ENCODE measurements at regions not wholly inside any gene's neighbourhood (a gene's known extent, or its start where the extent isn't known, plus 50 kb on each side); places are given as distances from the start of the nearest gene placed in this dataset.

- DNase-seq (ENCODE audit: low read depth in 1 of 2, low spot score in 1 of 2), result no peak
Observed at GRCh38 chr2:16565481-16565880, 100.2 kb downstream of the CYRIA start.

GRCh38 chr2:16561676-16562075 is 104.0 kb downstream of the CYRIA start:
- DNase-seq (ENCODE audit: low read depth in 1 of 2, low spot score in 1 of 2), result no peak

GRCh38 chr2:16561251-16561650 is 104.4 kb downstream of the CYRIA start:
- no peak for DNase-seq (ENCODE audit: low read depth in 1 of 2, low spot score in 1 of 2)

- DNase-seq (ENCODE audit: low read depth in 1 of 2, low spot score in 1 of 2), result no peak
Observed at GRCh38 chr2:16559278-16560067, 106.2 kb downstream of the CYRIA start.

GRCh38 chr2:16554060-16554583 is 111.5 kb downstream of the CYRIA start:
- no peak for DNase-seq (ENCODE audit: low read depth in 1 of 2, low spot score in 1 of 2)

- no peak for DNase-seq (ENCODE audit: low read depth in 1 of 2, low spot score in 1 of 2)
Observed at GRCh38 chr2:16553226-16553625, 112.4 kb downstream of the CYRIA start.

GRCh38 chr2:16552202-16552601 is 113.4 kb downstream of the CYRIA start:
- DNase-seq (ENCODE audit: low read depth in 1 of 2, low spot score in 1 of 2), result no peak

GRCh38 chr2:16548036-16548435 is 117.6 kb downstream of the CYRIA start:
- DNase-seq (ENCODE audit: low read depth in 1 of 2, low spot score in 1 of 2), result no peak

GRCh38 chr2:16546128-16546754 is 119.4 kb downstream of the CYRIA start:
- no peak for DNase-seq (ENCODE audit: low read depth in 1 of 2, low spot score in 1 of 2)

GRCh38 chr2:16538707-16539106 is 126.9 kb downstream of the CYRIA start:
- DNase-seq (ENCODE audit: low read depth in 1 of 2, low spot score in 1 of 2), result no peak

- DNase-seq (ENCODE audit: low read depth in 1 of 2, low spot score in 1 of 2), result no peak
Observed at GRCh38 chr2:16537347-16537746, 128.3 kb downstream of the CYRIA start.

GRCh38 chr2:16526193-16526592 is 139.4 kb downstream of the CYRIA start:
- DNase-seq (ENCODE audit: low read depth in 1 of 2, low spot score in 1 of 2), result no peak

- DNase-seq (ENCODE audit: low read depth in 1 of 2, low spot score in 1 of 2), result no peak
Observed at GRCh38 chr2:16525265-16525887, 140.3 kb downstream of the CYRIA start.

- DNase-seq (ENCODE audit: low read depth in 1 of 2, low spot score in 1 of 2), result no peak
Observed at GRCh38 chr2:16523711-16524110, 141.9 kb downstream of the CYRIA start.

- DNase-seq (ENCODE audit: low read depth in 1 of 2, low spot score in 1 of 2), result no peak
Observed at GRCh38 chr2:16522031-16522831, 143.4 kb downstream of the CYRIA start.

GRCh38 chr2:16520891-16521290 is 144.7 kb downstream of the CYRIA start:
- no peak for DNase-seq (ENCODE audit: low read depth in 1 of 2, low spot score in 1 of 2)

GRCh38 chr2:16515696-16516095 is 149.9 kb downstream of the CYRIA start:
- DNase-seq (ENCODE audit: low read depth in 1 of 2, low spot score in 1 of 2), result no peak

- DNase-seq (ENCODE audit: low read depth in 1 of 2, low spot score in 1 of 2), result no peak
Observed at GRCh38 chr2:16513626-16514025, 152.0 kb downstream of the CYRIA start.

GRCh38 chr2:16511041-16511440 is 154.6 kb downstream of the CYRIA start:
- no peak for DNase-seq (ENCODE audit: low read depth in 1 of 2, low spot score in 1 of 2)

GRCh38 chr2:16509042-16509441 is 156.6 kb downstream of the CYRIA start:
- no peak for DNase-seq (ENCODE audit: low read depth in 1 of 2, low spot score in 1 of 2)

- no peak for DNase-seq (ENCODE audit: low read depth in 1 of 2, low spot score in 1 of 2)
Observed at GRCh38 chr2:16508490-16508851, 157.2 kb downstream of the CYRIA start.

Measured in activated T-helper 1 cell treated with anti-CD3 and anti-CD28 coated beads, Interleukin-2, amount 50 U/mL, for 16 hours (primary cell).